ENCODE measurements at regions not wholly inside any gene's neighbourhood (a gene's known extent, or its start where the extent isn't known, plus 50 kb on each side); places are given as distances from the start of the nearest gene placed in this dataset.
"Not testable (repeated sequence)": the region's sequence is repeated elsewhere in the genome, so short reads cannot be mapped to it uniquely, and the experiment has no call there.

- H3K4me1 Mint-ChIP-seq: no peaks in the 10 kb centered on the region
- peaks cover 3% of the 10 kb centered on the region for H3K9me3 Mint-ChIP-seq
- no peak for DNase-seq (ENCODE audit: low read depth, low spot score)
- H3K4me3 Mint-ChIP-seq: no peak overlapping the region
- peaks cover 2% of the 10 kb centered on the region for H3K27me3 Mint-ChIP-seq (ENCODE audit: low read depth)
- TF ChIP-seq CTCF (conservative IDR thresholded peaks at IDR 0.05): no peak
- no peaks in the 10 kb centered on the region for H3K36me3 Mint-ChIP-seq (ENCODE audit: low read depth)
- no peak overlapping the region for H3K27ac Mint-ChIP-seq (ENCODE audit: unreplicated experiment)
Measured at GRCh38 chr2:120641366-120641771, 94.3 kb upstream of the GLI2 start.

- no peaks in the 10 kb centered on the region for H3K36me3 Mint-ChIP-seq (ENCODE audit: low read depth)
- H3K4me1 Mint-ChIP-seq: no peaks in the 10 kb centered on the region
- H3K9me3 Mint-ChIP-seq: peaks cover 3% of the 10 kb centered on the region
- no peak for DNase-seq (ENCODE audit: low read depth, low spot score)
- peaks cover 2% of the 10 kb centered on the region for H3K27me3 Mint-ChIP-seq (ENCODE audit: low read depth)
- no peak overlapping the region for H3K27ac Mint-ChIP-seq (ENCODE audit: unreplicated experiment)
- no peak for TF ChIP-seq CTCF (conservative IDR thresholded peaks at IDR 0.05)
- no peak overlapping the region for H3K4me3 Mint-ChIP-seq
Measured at GRCh38 chr2:120642646-120643045, 93.0 kb upstream of the GLI2 start.

- Mint-ChIP-seq H3K27ac (ENCODE audit: unreplicated experiment) (no peak overlapping the region), H3K36me3 (ENCODE audit: low read depth) (peaks cover 16% of the 10 kb centered on the region), H3K9me3 (peaks cover 17% of the 10 kb centered on the region), H3K27me3 (ENCODE audit: low read depth) (no peaks in the 10 kb centered on the region), H3K4me1 (no peaks in the 10 kb centered on the region), H3K4me3 (no peak overlapping the region)
- no peak for TF ChIP-seq CTCF (conservative IDR thresholded peaks at IDR 0.05)
- no peak for DNase-seq (ENCODE audit: low read depth, low spot score)
Measured at GRCh38 chr2:120646994-120647393, 88.7 kb upstream of the GLI2 start.

GRCh38 chr2:120647487-120647886, 88.2 kb upstream of the GLI2 start:
- Mint-ChIP-seq H3K27me3 (ENCODE audit: low read depth) (no peaks in the 10 kb centered on the region), H3K4me1 (no peaks in the 10 kb centered on the region), H3K9me3 (peaks cover 17% of the 10 kb centered on the region), H3K27ac (ENCODE audit: unreplicated experiment) (no peak overlapping the region), H3K36me3 (ENCODE audit: low read depth) (peaks cover 16% of the 10 kb centered on the region), H3K4me3 (no peak overlapping the region)
- TF ChIP-seq CTCF (conservative IDR thresholded peaks at IDR 0.05): no peak
- DNase-seq (ENCODE audit: low read depth, low spot score): no peak

DNA sequence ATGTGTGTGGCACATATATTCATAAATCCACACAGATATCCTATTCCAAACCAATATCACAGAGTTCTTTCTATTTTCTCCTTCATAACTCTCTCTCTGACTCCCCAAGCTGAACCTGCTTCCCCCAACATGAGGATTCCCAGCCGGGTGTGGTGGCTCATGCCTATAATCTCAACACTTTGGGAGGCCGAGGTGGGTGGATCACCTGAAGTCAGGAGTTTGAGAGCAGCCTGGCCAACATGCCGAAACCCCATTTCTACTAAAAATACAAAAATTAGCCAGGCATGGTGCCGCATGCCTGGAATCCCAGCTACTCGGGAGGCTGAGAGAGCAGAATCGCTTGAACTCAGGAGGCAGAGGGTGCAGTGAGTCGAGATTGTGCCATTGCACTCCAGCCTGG, 86.3 kb upstream of the GLI2 start:
- not testable (repeated sequence) for H3K4me1 Mint-ChIP-seq; H3K27ac Mint-ChIP-seq (ENCODE audit: unreplicated experiment); H3K4me3 Mint-ChIP-seq; DNase-seq (ENCODE audit: low read depth, low spot score); H3K27me3 Mint-ChIP-seq (ENCODE audit: low read depth)
- Mint-ChIP-seq H3K36me3 (ENCODE audit: low read depth) (peaks cover 16% of the 10 kb centered on the region), H3K9me3 (peaks cover 22% of the 10 kb centered on the region)

GRCh38 chr2:120650022-120650644, 85.5 kb upstream of the GLI2 start:
- TF ChIP-seq CTCF (conservative IDR thresholded peaks at IDR 0.05): no peak
- peaks cover 5% of the 10 kb centered on the region for H3K27me3 Mint-ChIP-seq (ENCODE audit: low read depth)
- peaks cover 22% of the 10 kb centered on the region for H3K9me3 Mint-ChIP-seq
- no peak overlapping the region for H3K27ac Mint-ChIP-seq (ENCODE audit: unreplicated experiment)
- no peaks in the 10 kb centered on the region for H3K4me1 Mint-ChIP-seq
- peaks cover 16% of the 10 kb centered on the region for H3K36me3 Mint-ChIP-seq (ENCODE audit: low read depth)
- H3K4me3 Mint-ChIP-seq: no peak overlapping the region
- no peak for DNase-seq (ENCODE audit: low read depth, low spot score)

Measured in neural crest cell (in vitro differentiated cells).